ENCODE measurements at regions not wholly inside any gene's neighbourhood (a gene's known extent, or its start where the extent isn't known, plus 50 kb on each side); places are given as distances from the start of the nearest gene placed in this dataset.

GRCh38 chr14:85468816-85469215 lies 61.1 kb upstream of the FLRT2 start:
- Mint-ChIP-seq H3K36me3 (ENCODE audit: low read depth) (no peaks in the 10 kb centered on the region), H3K4me3 (no peak overlapping the region), H3K4me1 (peaks cover 11% of the 10 kb centered on the region; the same call in 2 of the 3 replicates), H3K27ac (no peak overlapping the region), H3K27me3 (ENCODE audit: insufficient read depth, low read depth, poor library complexity) (peaks cover 2% of the 10 kb centered on the region), H3K9me3 (no peaks in the 10 kb centered on the region)
- DNase-seq (ENCODE audit: low spot score): no peak
- Histone ChIP-seq H3K27me3 (ENCODE audit: insufficient read depth) (no peaks in the 10 kb centered on the region), H4K20me1 (replicated peaks; ENCODE audit: insufficient read depth) (no peaks in the 10 kb centered on the region), H3K9me2 (ENCODE audit: insufficient read depth) (peaks cover 8% of the 10 kb centered on the region; the same call in 1 of the 2 replicates), H3F3A (replicated peaks; ENCODE audit: low read depth) (no peaks in the 10 kb centered on the region), H2AFZ (no peak overlapping the region), H3K27ac (ENCODE audit: low read depth) (no peak overlapping the region), H3K4me1 (ENCODE audit: insufficient read depth) (no peaks in the 10 kb centered on the region), H3K4me2 (no peak overlapping the region), H3K79me2 (replicated peaks; ENCODE audit: insufficient read depth) (no peaks in the 10 kb centered on the region), H3K4me3 (no peak overlapping the region), H3K36me3 (ENCODE audit: insufficient read depth) (no peaks in the 10 kb centered on the region)
- no peak for TF ChIP-seq ZNF331 (CRISPR knock-in tag; IDR thresholded peaks at IDR 0.05; ENCODE audit: low read depth)
- no peak for TF ChIP-seq POLR2AphosphoS5 (IDR thresholded peaks at IDR 0.05; ENCODE audit: low read depth)
- TF ChIP-seq NANOG (IDR thresholded peaks at IDR 0.05; ENCODE audit: borderline replicate concordance): no peak
- TF ChIP-seq STAT1 (IDR thresholded peaks at IDR 0.05; ENCODE audit: unreplicated experiment): no peak
- TF ChIP-seq CTCF (conservative IDR thresholded peaks at IDR 0.05; ENCODE audit: low read depth in 2 of 2): no peak
- TF ChIP-seq EZH2 (IDR thresholded peaks at IDR 0.05; ENCODE audit: low read depth, unreplicated experiment): no peak
- no peak for TF ChIP-seq EZH2phosphoT487 (IDR thresholded peaks at IDR 0.05; ENCODE audit: unreplicated experiment)
- no peak for TF ChIP-seq REST (IDR thresholded peaks at IDR 0.05; ENCODE audit: unreplicated experiment)
- no peak for TF ChIP-seq CREB1 (CRISPR knock-in tag; IDR thresholded peaks at IDR 0.05; ENCODE audit: low read depth)
- no peak for TF ChIP-seq JUNB (IDR thresholded peaks at IDR 0.05; ENCODE audit: unreplicated experiment)
- TF ChIP-seq ETS1 (IDR thresholded peaks at IDR 0.05): no peak
- no peak for TF ChIP-seq ZNF462 (CRISPR knock-in tag; IDR thresholded peaks at IDR 0.05)
- no peak for TF ChIP-seq ZNF114 (CRISPR knock-in tag; IDR thresholded peaks at IDR 0.05)
- no peak for ATAC-seq

All from GM23338 (cell line).